ENCODE measurements at regions not wholly inside any gene's neighbourhood (a gene's known extent, or its start where the extent isn't known, plus 50 kb on each side); places are given as distances from the start of the nearest gene placed in this dataset.

GRCh38 chr1:181387702-181388101 is 95.6 kb upstream of the CACNA1E start:
- H3K27me3 ChIP-seq = no peaks in the 10 kb centered on the region
- no peak for DNase-seq
- H3K4me3 ChIP-seq (ENCODE audit: low read depth, low read length) = no peak overlapping the region
- no peaks in the 10 kb centered on the region for H3K36me3 ChIP-seq
- no peaks in the 10 kb centered on the region for H3K9me3 ChIP-seq
- H3K4me1 ChIP-seq = no peaks in the 10 kb centered on the region
- no peak for TF ChIP-seq CTCF (IDR thresholded peaks at IDR 0.05; ENCODE audit: low read depth, low read length)

- H3K36me3 ChIP-seq = no peaks in the 10 kb centered on the region
- TF ChIP-seq CTCF (IDR thresholded peaks at IDR 0.05; ENCODE audit: low read depth, low read length) = no peak
- no peaks in the 10 kb centered on the region; the same call in 1 of the 2 replicates for H3K27me3 ChIP-seq
- no peak overlapping the region for H3K4me3 ChIP-seq (ENCODE audit: low read depth, low read length)
- no peaks in the 10 kb centered on the region for H3K4me1 ChIP-seq
- no peaks in the 10 kb centered on the region for H3K9me3 ChIP-seq
- DNase-seq = no peak
These were observed 92.8 kb upstream of the CACNA1E start for GRCh38 chr1:181390410-181391077.

GRCh38 chr1:181391301-181391900 is 91.9 kb upstream of the CACNA1E start:
- no peaks in the 10 kb centered on the region; the same call in 1 of the 2 replicates for H3K27me3 ChIP-seq
- no peak for DNase-seq
- no peaks in the 10 kb centered on the region for H3K9me3 ChIP-seq
- H3K4me3 ChIP-seq (ENCODE audit: low read depth, low read length) = no peak overlapping the region
- no peaks in the 10 kb centered on the region for H3K36me3 ChIP-seq
- TF ChIP-seq CTCF (IDR thresholded peaks at IDR 0.05; ENCODE audit: low read depth, low read length) = peak; percentile 38; the same call in 1 of the 2 replicates
- no peaks in the 10 kb centered on the region for H3K4me1 ChIP-seq

GRCh38 chr1:181392133-181392532 is 91.2 kb upstream of the CACNA1E start:
- Histone ChIP-seq H3K36me3 (no peaks in the 10 kb centered on the region), H3K4me1 (no peaks in the 10 kb centered on the region), H3K4me3 (ENCODE audit: low read depth, low read length) (no peak overlapping the region), H3K9me3 (no peaks in the 10 kb centered on the region), H3K27me3 (no peaks in the 10 kb centered on the region; the same call in 1 of the 2 replicates)
- TF ChIP-seq CTCF (IDR thresholded peaks at IDR 0.05; ENCODE audit: low read depth, low read length) = no peak
- no peak for DNase-seq

GRCh38 chr1:181392613-181393220 is 90.6 kb upstream of the CACNA1E start:
- Histone ChIP-seq H3K9me3 (no peaks in the 10 kb centered on the region), H3K36me3 (no peaks in the 10 kb centered on the region), H3K4me1 (no peaks in the 10 kb centered on the region), H3K27me3 (no peaks in the 10 kb centered on the region; the same call in 1 of the 2 replicates), H3K4me3 (ENCODE audit: low read depth, low read length) (no peak overlapping the region)
- no peak for TF ChIP-seq CTCF (IDR thresholded peaks at IDR 0.05; ENCODE audit: low read depth, low read length)
- DNase-seq = no peak

GRCh38 chr1:181394766-181395165 is 88.6 kb upstream of the CACNA1E start:
- no peak for DNase-seq
- no peaks in the 10 kb centered on the region for H3K36me3 ChIP-seq
- TF ChIP-seq CTCF (IDR thresholded peaks at IDR 0.05; ENCODE audit: low read depth, low read length) = no peak
- no peaks in the 10 kb centered on the region for H3K9me3 ChIP-seq
- H3K27me3 ChIP-seq = no peaks in the 10 kb centered on the region; the same call in 1 of the 2 replicates
- no peak overlapping the region for H3K4me3 ChIP-seq (ENCODE audit: low read depth, low read length)
- H3K4me1 ChIP-seq = no peaks in the 10 kb centered on the region
